Bronchial epithelial cell (primary cell): ENCODE measurements at regions not wholly inside any gene's neighbourhood (a gene's known extent, or its start where the extent isn't known, plus 50 kb on each side); places are given as distances from the start of the nearest gene placed in this dataset.
A peak's percentile ranks its signal among the peaks of the same experiment; 100 is the strongest.

ENCODE experiments used
- DNase-seq: peaks from one replicate; pipeline ENCODE4 v3.0.0-alpha.2; 2010; ENCODE audit warnings: low read depth
- FAIRE-seq: peaks from 2 replicates; lab custom pipeline; 2011; peaks lifted over from hg19 to GRCh38; lab: Jason Lieb, UNC
- H3K27me3 ChIP-seq: 2 replicates; pipeline ENCODE4 v1.5.1; 2011; ENCODE audit warnings: low read length; ENCODE audit not compliant: control insufficient read depth, insufficient read depth
- H3K36me3 ChIP-seq: 2 replicates; pipeline ENCODE4 v1.5.1; 2011; ENCODE audit warnings: low read length; ENCODE audit not compliant: control insufficient read depth, insufficient read depth
- H3K4me3 ChIP-seq: 2 replicates; pipeline ENCODE4 v1.5.1; 2011; ENCODE audit warnings: mild to moderate bottlenecking, low read depth, low read length, control low read depth
- CTCF ChIP-seq: IDR thresholded peaks from 2 replicates; pipeline ENCODE4 v1.5.1; 2011; ENCODE audit warnings: mild to moderate bottlenecking, moderate library complexity, low read length, control low read depth, inconsistent platforms; ENCODE audit not compliant: insufficient read depth, severe bottlenecking

- FAIRE-seq (no peak), DNase-seq (no peak)
- no peak for TF ChIP-seq CTCF
- peaks cover 3% of the 10 kb centered on the region for H3K27me3 ChIP-seq
- H3K36me3 ChIP-seq: no peaks in the 10 kb centered on the region
- H3K4me3 ChIP-seq: no peak overlapping the region
Measured at GRCh38 chr9:134267305-134267880, 58.9 kb upstream of the RXRA start.

GRCh38 chr9:134267881-134268724 lies 58.2 kb upstream of the RXRA start:
- Histone ChIP-seq H3K4me3 (no peak overlapping the region), H3K36me3 (no peaks in the 10 kb centered on the region), H3K27me3 (peaks cover 3% of the 10 kb centered on the region)
- TF ChIP-seq CTCF: no peak
- DNase-seq (no peak), FAIRE-seq (no peak)

DNA sequence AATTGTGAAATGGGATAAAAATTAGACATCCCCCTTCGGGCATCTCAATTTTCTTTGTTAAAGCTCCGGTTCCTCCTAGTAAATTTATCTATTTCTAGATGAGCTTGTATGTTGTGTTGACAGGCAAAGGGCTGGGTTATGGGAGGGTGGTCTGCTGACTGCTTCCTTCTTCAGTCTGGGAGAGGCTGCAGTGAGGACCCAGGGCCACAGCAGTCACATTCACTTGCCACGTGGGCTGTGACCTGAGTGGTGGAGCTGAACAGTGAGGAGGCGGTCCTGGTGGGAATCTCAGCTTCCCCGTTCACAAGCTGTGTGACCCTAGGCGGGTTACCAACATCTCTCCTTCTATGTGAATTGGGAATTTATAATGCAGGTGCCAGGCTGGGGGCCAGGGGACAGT lies 57.5 kb upstream of the RXRA start:
- H3K27me3 ChIP-seq: peaks cover 3% of the 10 kb centered on the region
- H3K36me3 ChIP-seq: no peaks in the 10 kb centered on the region
- no peak for DNase-seq
- FAIRE-seq: no peak
- no peak for TF ChIP-seq CTCF
- H3K4me3 ChIP-seq: no peak overlapping the region

DNA sequence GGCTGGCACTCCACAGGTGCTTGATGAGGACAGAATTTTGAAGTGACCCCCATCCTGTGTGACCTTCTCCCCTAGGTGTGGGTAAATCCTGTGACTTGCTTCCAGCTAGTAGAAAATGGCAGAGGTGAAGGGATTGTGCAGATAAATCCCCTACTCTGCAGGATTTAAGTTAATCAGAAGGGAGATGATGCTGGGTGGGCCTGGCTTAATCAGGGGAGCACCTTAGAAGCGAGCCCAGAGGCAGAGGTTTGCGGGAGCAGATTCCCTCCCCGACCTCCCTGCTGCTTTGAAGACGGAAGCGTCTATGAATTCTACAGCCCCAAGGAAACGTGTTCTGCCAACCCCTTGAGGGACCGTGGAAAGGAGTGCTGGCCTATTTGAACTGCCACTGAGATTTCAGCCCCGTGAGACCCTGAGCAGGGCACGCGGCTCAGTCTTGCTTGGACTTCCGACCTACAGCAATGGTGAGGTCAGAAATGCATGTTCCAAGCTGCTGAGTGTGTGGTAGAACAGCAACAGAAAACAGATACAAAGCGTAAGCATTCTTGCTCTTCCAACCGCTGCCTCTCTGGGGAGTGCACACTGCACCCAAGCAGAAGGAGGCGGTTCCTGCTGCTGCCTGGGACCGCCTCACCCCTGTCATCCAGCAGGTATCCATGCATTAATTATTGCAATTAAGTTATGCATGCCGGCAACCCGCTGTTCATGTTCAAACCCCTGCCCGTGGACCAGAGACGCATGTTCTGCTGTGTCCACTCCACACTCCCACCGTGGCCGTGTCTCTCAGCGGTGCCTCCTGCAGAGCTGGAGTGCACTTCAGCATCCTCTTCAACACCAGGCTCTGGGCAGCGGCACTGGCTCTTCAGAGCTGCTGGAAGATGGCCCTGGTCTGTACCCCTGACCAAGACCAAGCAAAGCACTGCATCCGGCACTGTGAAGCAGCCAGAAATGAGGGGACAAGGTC lies 54.6 kb upstream of the RXRA start:
- TF ChIP-seq CTCF: no peak
- peak; percentile 13 for FAIRE-seq
- H3K27me3 ChIP-seq: peaks cover 3% of the 10 kb centered on the region

GRCh38 chr9:134272302-134273023 lies 53.8 kb upstream of the RXRA start:
- DNase-seq (no peak), FAIRE-seq (no peak)
- no peak for TF ChIP-seq CTCF
- Histone ChIP-seq H3K36me3 (no peaks in the 10 kb centered on the region), H3K4me3 (no peak overlapping the region), H3K27me3 (peaks cover 3% of the 10 kb centered on the region)

More for the DNA sequence above, 54.6 kb upstream of the RXRA start:
- DNase-seq: no peak
- no peak overlapping the region for H3K4me3 ChIP-seq
- no peaks in the 10 kb centered on the region for H3K36me3 ChIP-seq
